ENCODE measurements at regions not wholly inside any gene's neighbourhood (a gene's known extent, or its start where the extent isn't known, plus 50 kb on each side); places are given as distances from the start of the nearest gene placed in this dataset.
A peak's percentile ranks its signal among the peaks of the same experiment; 100 is the strongest.
"Not testable (repeated sequence)": the region's sequence is repeated elsewhere in the genome, so short reads cannot be mapped to it uniquely, and the experiment has no call there.

- DNase-seq (ENCODE audit: extremely low spot score): peak; percentile 55
- Histone ChIP-seq H3K27me3 (no peaks in the 10 kb centered on the region), H3K27ac (replicated peaks in 1 of 4) (no peak overlapping the region), H3K9me3 (no peaks in the 10 kb centered on the region), H3K4me3 (no peak overlapping the region), H3K4me1 (no peaks in the 10 kb centered on the region), H3K36me3 (no peaks in the 10 kb centered on the region)
- TF ChIP-seq EP300 (IDR thresholded peaks at IDR 0.05) (no peak), POLR2A (IDR thresholded peaks at IDR 0.05; ENCODE audit: low read depth) (no peak), CTCF (IDR thresholded peaks at IDR 0.05) (no peak), POLR2AphosphoS5 (IDR thresholded peaks at IDR 0.05) (no peak)
- intact Hi-C loops (cut with DNase I): no loop called here
Observed at GRCh38 chr2:7375901-7376300, 458.7 kb downstream of the RNF144A start.

- no peaks in the 10 kb centered on the region for H3K9me3 ChIP-seq
- H3K27ac ChIP-seq (replicated peaks in 1 of 4): no peak overlapping the region
- intact Hi-C loops (cut with DNase I): no loop called here
- DNase-seq (ENCODE audit: extremely low spot score): peak; percentile 66
- no peak overlapping the region for H3K4me3 ChIP-seq
- H3K27me3 ChIP-seq: no peaks in the 10 kb centered on the region
- no peaks in the 10 kb centered on the region for H3K4me1 ChIP-seq
- H3K36me3 ChIP-seq: no peaks in the 10 kb centered on the region
- no peak for TF ChIP-seq CTCF (IDR thresholded peaks at IDR 0.05)
- no peak for TF ChIP-seq POLR2A (IDR thresholded peaks at IDR 0.05; ENCODE audit: low read depth)
- no peak for TF ChIP-seq POLR2AphosphoS5 (IDR thresholded peaks at IDR 0.05)
- TF ChIP-seq EP300 (IDR thresholded peaks at IDR 0.05): no peak
- WGBS: 53% methylated on average over 11 of the region's 12 CpGs
Observed at GRCh38 chr2:7377916-7378569, 460.8 kb downstream of the RNF144A start.

GRCh38 chr2:7378591-7378990 is 461.4 kb downstream of the RNF144A start:
- peak; percentile 37 for DNase-seq (ENCODE audit: extremely low spot score)
- H3K27me3 ChIP-seq: no peaks in the 10 kb centered on the region
- no peaks in the 10 kb centered on the region for H3K36me3 ChIP-seq
- H3K4me1 ChIP-seq: no peaks in the 10 kb centered on the region
- WGBS: 71% methylated on average over 12 of the region's 12 CpGs
- H3K27ac ChIP-seq (replicated peaks in 1 of 4): no peak overlapping the region
- no peak overlapping the region for H3K4me3 ChIP-seq
- TF ChIP-seq POLR2AphosphoS5 (IDR thresholded peaks at IDR 0.05) (no peak), EP300 (IDR thresholded peaks at IDR 0.05) (no peak), CTCF (IDR thresholded peaks at IDR 0.05) (no peak)
- intact Hi-C loops (cut with DNase I): no loop called here
- no peaks in the 10 kb centered on the region for H3K9me3 ChIP-seq

GRCh38 chr2:7379799-7380198 is 462.6 kb downstream of the RNF144A start:
- no peaks in the 10 kb centered on the region for H3K36me3 ChIP-seq
- H3K27ac ChIP-seq (replicated peaks in 1 of 4): no peak overlapping the region
- intact Hi-C loops (cut with DNase I): no loop called here
- peak; percentile 42 for DNase-seq (ENCODE audit: extremely low spot score)
- 82% methylated on average over 3 of the region's 3 CpGs for WGBS
- TF ChIP-seq POLR2AphosphoS5 (IDR thresholded peaks at IDR 0.05) (no peak), POLR2A (IDR thresholded peaks at IDR 0.05; ENCODE audit: low read depth) (no peak), EP300 (IDR thresholded peaks at IDR 0.05) (no peak), CTCF (IDR thresholded peaks at IDR 0.05) (no peak)
- H3K27me3 ChIP-seq: no peaks in the 10 kb centered on the region
- no peaks in the 10 kb centered on the region for H3K4me1 ChIP-seq
- H3K9me3 ChIP-seq: no peaks in the 10 kb centered on the region
- no peak overlapping the region for H3K4me3 ChIP-seq

- WGBS: 89% methylated on average over 11 of the region's 11 CpGs
- Histone ChIP-seq H3K4me3 (no peak overlapping the region), H3K4me1 (no peaks in the 10 kb centered on the region), H3K9me3 (no peaks in the 10 kb centered on the region), H3K27ac (replicated peaks in 1 of 4) (no peak overlapping the region), H3K27me3 (no peaks in the 10 kb centered on the region), H3K36me3 (no peaks in the 10 kb centered on the region)
- no peak for TF ChIP-seq POLR2A (IDR thresholded peaks at IDR 0.05; ENCODE audit: low read depth)
- no peak for TF ChIP-seq EP300 (IDR thresholded peaks at IDR 0.05)
- no peak for TF ChIP-seq CTCF (IDR thresholded peaks at IDR 0.05)
- TF ChIP-seq POLR2AphosphoS5 (IDR thresholded peaks at IDR 0.05): no peak
- intact Hi-C loops (cut with DNase I): no loop called here
- peak; percentile 78 for DNase-seq (ENCODE audit: extremely low spot score)
Observed at GRCh38 chr2:7384773-7385349, 467.6 kb downstream of the RNF144A start.

GRCh38 chr2:7390311-7390710 is 473.1 kb downstream of the RNF144A start:
- WGBS: 84% methylated on average over 4 of the region's 4 CpGs

More at GRCh38 chr2:7390311-7390710, 473.1 kb downstream of the RNF144A start:
- H3K4me3 ChIP-seq; H3K36me3 ChIP-seq; intact Hi-C loops (cut with DNase I); H3K27me3 ChIP-seq; H3K4me1 ChIP-seq; H3K27ac ChIP-seq (replicated peaks in 1 of 4); H3K9me3 ChIP-seq: not testable (repeated sequence)
- peak; percentile 47 for DNase-seq (ENCODE audit: extremely low spot score)

Data from esophagus muscularis mucosa (tissue), 4 donors.